Gastroesophageal sphincter (tissue), 4 donors: ENCODE measurements at regions not wholly inside any gene's neighbourhood (a gene's known extent, or its start where the extent isn't known, plus 50 kb on each side); places are given as distances from the start of the nearest gene placed in this dataset.

Experiments
- ATAC-seq: fragments of 150-250 bp; one replicate; pipeline ENCODE4 v1.9.1; 2016; ENCODE audit warnings: mild to moderate bottlenecking, moderate library complexity
- H3K27ac ChIP-seq, 4 donors: fragments of 200-600 bp; sonication (generic) in 3 of 4; 1 replicate in 3 of 4; 2 replicates in 1 of 4; pipeline ENCODE4 v1.5.1; 2016 to 2019
- H3K27me3 ChIP-seq: fragments of 200-600 bp; sonication (generic); one replicate; pipeline ENCODE4 v1.5.1; 2019
- H3K36me3 ChIP-seq, 2 donors: fragments of 200-600 bp; sonication (generic); one replicate each; pipeline ENCODE4 v1.5.1; 2019; ENCODE audit warnings: control low read depth in 1 of 2
- H3K4me1 ChIP-seq, 3 donors: fragments of 200-600 bp; sonication (generic); 1 replicate in 2 of 3; 2 replicates in 1 of 3; pipeline ENCODE4 v1.5.1; 2016 to 2019; ENCODE audit warnings: control low read depth in 2 of 3
- H3K4me3 ChIP-seq, 2 donors: fragments of 200-600 bp; sonication (generic); one replicate each; pipeline ENCODE4 v1.5.1; 2019; ENCODE audit warnings: mild to moderate bottlenecking in 1 of 2, moderate library complexity in 1 of 2
- H3K9me3 ChIP-seq, 3 donors: fragments of 200-600 bp; sonication (generic); one replicate each; pipeline ENCODE4 v1.5.1; 2017 to 2019; ENCODE audit warnings: control low read depth in 2 of 3
- CTCF ChIP-seq, 4 experiments: fragments of 200-600 bp in 2 of 4; fragments of 450-650 bp in 2 of 4; sonication (generic) in 1 of 4; IDR thresholded peaks; one replicate each; pipeline ENCODE4 v1.5.1; 2017 to 2019; ENCODE audit warnings: antibody characterized with exemption in 4 of 4, mild to moderate bottlenecking in 2 of 4, moderate library complexity in 2 of 4
- EP300 ChIP-seq: sonication (generic); formaldehyde crosslinking; IDR thresholded peaks from one replicate; pipeline ENCODE4 v1.6.1; 2017; ENCODE audit warnings: antibody characterized with exemption, mild to moderate bottlenecking
- POLR2A ChIP-seq, 2 donors: fragments of 450-650 bp; IDR thresholded peaks; one replicate each; pipeline ENCODE4 v1.6.1; 2017; ENCODE audit warnings: antibody characterized with exemption in 2 of 2, mild to moderate bottlenecking in 2 of 2, moderate library complexity in 1 of 2
- POLR2AphosphoS5 ChIP-seq: sonication (generic); formaldehyde crosslinking; IDR thresholded peaks from one replicate; pipeline ENCODE4 v1.6.1; 2017; ENCODE audit warnings: antibody characterized with exemption
- WGBS, 2 donors: methylation state at CpG; one replicate each; pipeline ENCODE4 v1.1.5; 2018; ENCODE audit warnings: low coverage in 1 of 2; 5-methylcytosine and 5-hydroxymethylcytosine counted together

DNA sequence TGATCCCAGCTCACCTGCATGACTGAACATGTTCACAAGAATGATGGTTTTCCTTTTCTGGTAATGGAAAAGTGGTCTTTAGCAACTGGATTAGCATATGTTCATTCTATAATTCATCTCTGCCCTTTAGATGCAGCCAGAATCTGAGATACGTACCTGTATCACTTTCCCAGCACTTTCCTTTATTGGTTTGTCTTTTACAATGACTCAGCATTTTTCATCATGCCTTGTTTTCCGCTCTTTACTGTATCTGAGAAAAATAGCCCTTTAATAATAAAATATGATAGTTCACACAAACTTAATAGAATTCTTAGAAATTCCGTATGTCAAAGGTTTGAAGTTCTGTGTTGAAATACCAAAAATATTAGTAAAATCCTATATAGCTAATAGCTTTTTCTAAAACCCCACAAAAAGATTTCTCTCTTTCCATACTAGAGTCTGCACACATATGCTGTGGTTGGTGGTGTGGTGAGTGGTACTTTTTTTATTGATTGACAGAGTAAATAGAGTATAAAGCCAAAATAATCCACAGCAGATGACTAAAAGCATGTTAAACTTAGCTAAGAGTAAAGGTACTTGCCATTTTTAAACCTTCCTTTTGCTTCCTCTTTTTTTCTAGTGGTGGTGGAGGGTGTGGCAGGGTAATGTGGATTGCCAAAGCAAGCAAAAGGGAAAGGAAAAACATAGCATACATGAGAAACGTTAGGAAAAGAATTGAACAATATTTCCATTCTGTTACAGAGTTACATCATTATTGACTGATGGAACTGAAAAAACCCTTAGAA lies 328.9 kb upstream of the RBMS3 start:
- 67 to 70% methylated on average over 4 of the region's 4 CpGs for WGBS, 2 donors
- no peaks in the 10 kb centered on the region for H3K4me1 ChIP-seq
- H3K36me3 ChIP-seq = no peaks in the 10 kb centered on the region
- H3K27ac ChIP-seq = no peak overlapping the region
- H3K4me3 ChIP-seq = no peak overlapping the region
- no peaks in the 10 kb centered on the region for H3K27me3 ChIP-seq
- no peak for ATAC-seq
- no peaks in the 10 kb centered on the region for H3K9me3 ChIP-seq
- TF ChIP-seq EP300 = no peak

GRCh38 chr3:28958656-28959055 lies 322.2 kb upstream of the RBMS3 start:
- Histone ChIP-seq H3K9me3 (no peaks in the 10 kb centered on the region), H3K4me3 (no peak overlapping the region), H3K27me3 (no peaks in the 10 kb centered on the region), H3K4me1 (no peaks in the 10 kb centered on the region), H3K36me3 (no peaks in the 10 kb centered on the region), H3K27ac (no peak overlapping the region)
- ATAC-seq = no peak
- no peak for TF ChIP-seq CTCF (IDR thresholded peaks at IDR 0.05)
- TF ChIP-seq EP300 = no peak
- no peak for TF ChIP-seq POLR2A (IDR thresholded peaks at IDR 0.05)
- TF ChIP-seq POLR2AphosphoS5 = no peak
- no CpG with 5 or more reads among the region's 3 CpGs for WGBS, 2 donors

DNA sequence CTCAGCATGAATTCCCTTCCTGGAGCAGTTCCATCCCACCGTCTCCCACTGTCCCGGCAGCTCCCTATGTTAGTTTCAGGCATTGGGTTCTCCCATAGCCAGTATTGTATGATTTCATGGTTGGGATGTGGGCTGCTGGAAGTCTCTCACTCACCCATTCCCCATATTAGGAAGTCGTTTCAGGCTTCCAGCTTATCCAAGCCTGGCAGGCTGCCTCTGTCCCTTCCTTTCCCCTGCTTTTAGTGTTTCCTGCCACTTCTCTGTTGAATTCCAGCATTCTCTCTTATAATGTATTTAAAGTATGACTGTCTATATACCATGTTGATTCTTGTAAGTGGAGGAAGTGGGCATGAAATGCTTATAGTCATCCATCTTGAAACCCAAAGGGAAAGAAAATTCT lies 309.7 kb upstream of the RBMS3 start:
- TF ChIP-seq POLR2AphosphoS5 = no peak
- no peak for TF ChIP-seq EP300
- no peak for TF ChIP-seq POLR2A (IDR thresholded peaks at IDR 0.05)
- no peak for TF ChIP-seq CTCF (IDR thresholded peaks at IDR 0.05)
- H3K9me3 ChIP-seq = peaks cover 0 to 22% (median 0%) of the 10 kb centered on the region in 3 donors
- 57 to 62% methylated on average over 3 of the region's 3 CpGs for WGBS, 2 donors
- H3K4me1 ChIP-seq = no peaks in the 10 kb centered on the region
- H3K27me3 ChIP-seq = no peaks in the 10 kb centered on the region
- ATAC-seq = no peak
- H3K4me3 ChIP-seq = no peak overlapping the region
- H3K27ac ChIP-seq = no peak overlapping the region
- no peaks in the 10 kb centered on the region for H3K36me3 ChIP-seq

- H3K27me3 ChIP-seq = no peaks in the 10 kb centered on the region
- no peak for TF ChIP-seq POLR2A (IDR thresholded peaks at IDR 0.05)
- TF ChIP-seq POLR2AphosphoS5 = no peak
- TF ChIP-seq EP300 = no peak
- no peak for TF ChIP-seq CTCF (IDR thresholded peaks at IDR 0.05)
- H3K9me3 ChIP-seq = peaks cover 0 to 22% (median 0%) of the 10 kb centered on the region in 3 donors
- 53 to 60% methylated on average over 2 to 3 of the region's 3 CpGs for WGBS, 2 donors
- no peak overlapping the region for H3K27ac ChIP-seq
- no peaks in the 10 kb centered on the region for H3K4me1 ChIP-seq
- ATAC-seq = no peak
- no peak overlapping the region for H3K4me3 ChIP-seq
- H3K36me3 ChIP-seq = no peaks in the 10 kb centered on the region
These were observed 307.9 kb upstream of the RBMS3 start for GRCh38 chr3:28972921-28973320.

- ATAC-seq = no peak
These were observed 307.3 kb upstream of the RBMS3 start for GRCh38 chr3:28973609-28974008.

More at GRCh38 chr3:28973609-28974008, 307.3 kb upstream of the RBMS3 start:
- Histone ChIP-seq H3K36me3 (no peaks in the 10 kb centered on the region), H3K4me3 (no peak overlapping the region), H3K9me3 (peaks cover 0 to 16% (median 0%) of the 10 kb centered on the region in 3 donors), H3K4me1 (no peaks in the 10 kb centered on the region), H3K27ac (no peak overlapping the region), H3K27me3 (no peaks in the 10 kb centered on the region)
- no peak for TF ChIP-seq POLR2AphosphoS5
- TF ChIP-seq CTCF (IDR thresholded peaks at IDR 0.05) = no peak
